ENCODE measurements at regions not wholly inside any gene's neighbourhood (a gene's known extent, or its start where the extent isn't known, plus 50 kb on each side); places are given as distances from the start of the nearest gene placed in this dataset.

DNA sequence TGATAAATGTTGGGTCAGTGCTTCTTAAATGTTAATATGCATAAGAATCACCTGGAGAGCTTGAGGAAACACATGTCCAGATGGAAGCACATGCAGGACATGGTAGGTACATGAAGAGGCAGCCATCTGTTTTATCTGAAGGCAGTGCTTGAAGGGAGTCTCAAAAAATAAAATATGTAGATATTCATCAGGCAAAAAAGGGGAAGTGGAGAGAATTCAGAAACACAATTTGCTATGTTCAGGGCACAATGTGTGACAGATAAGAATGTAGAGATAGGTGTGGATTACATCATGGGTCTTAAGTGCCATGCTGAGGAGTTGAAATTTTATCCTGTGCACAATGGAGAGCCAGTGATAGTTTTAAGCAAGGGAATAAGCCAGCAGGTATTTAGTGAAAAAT lies 59.6 kb upstream of the CASK start:
- BruUV-seq (replicated peaks), result no TSS peak
- Histone ChIP-seq H3K27ac (ENCODE audit: low read depth, low read length) (no peak overlapping the region), H3K79me2 (ENCODE audit: insufficient read depth, low read length) (no peaks in the 10 kb centered on the region), H3K4me2 (ENCODE audit: low read length) (no peak overlapping the region), H4K20me1 (ENCODE audit: insufficient read depth) (no peaks in the 10 kb centered on the region), H3K4me1 (ENCODE audit: control insufficient read depth in 1 of 2, insufficient read depth in 2 of 2, low read length in 2 of 2) (peaks cover 11 to 18% of the 10 kb centered on the region in 2 experiments; a peak in 3 of 4 replicates), H3K36me3 (ENCODE audit: control insufficient read depth in 1 of 2, insufficient read depth in 2 of 2, low read length in 2 of 2) (no peaks in the 10 kb centered on the region), H3K9me2 (ENCODE audit: insufficient read depth) (no peaks in the 10 kb centered on the region), H3K4me3 (replicated peaks in 1 of 2; ENCODE audit: low read depth in 1 of 2, low read length in 2 of 2) (no peak overlapping the region), H3K9ac (ENCODE audit: low read length) (no peak overlapping the region), H2AFZ (ENCODE audit: low read depth, low read length, poor library complexity, severe bottlenecking) (no peak overlapping the region), H3K27me3 (ENCODE audit: insufficient read depth, low read length) (no peaks in the 10 kb centered on the region), H3K9me3 (ENCODE audit: control insufficient read depth in 1 of 2, insufficient read depth in 1 of 2, low read depth in 1 of 2, low read length in 2 of 2) (no peaks in the 10 kb centered on the region)
- TF ChIP-seq ZFX (IDR thresholded peaks at IDR 0.05) (no peak), CBX3 (IDR thresholded peaks at IDR 0.05; ENCODE audit: low read depth) (no peak), EZH2phosphoT487 (IDR thresholded peaks at IDR 0.05; ENCODE audit: borderline replicate concordance) (no peak), MAX (IDR thresholded peaks at IDR 0.05) (no peak), RAD21 (IDR thresholded peaks at IDR 0.05; ENCODE audit: low read depth) (no peak), SP1 (IDR thresholded peaks at IDR 0.05; ENCODE audit: low read depth) (no peak), CEBPB (IDR thresholded peaks at IDR 0.05; ENCODE audit: low read depth) (no peak), SIN3A (IDR thresholded peaks at IDR 0.05; ENCODE audit: low read depth) (no peak), ZNF274 (IDR thresholded peaks at IDR 0.05; ENCODE audit: low read depth, low read length) (no peak), YY1 (IDR thresholded peaks at IDR 0.05; ENCODE audit: extremely low read depth, insufficient replicate concordance, low read depth, low read length) (no peak), EZH2 (IDR thresholded peaks at IDR 0.05) (no peak), POLR2AphosphoS5 (IDR thresholded peaks at IDR 0.05; ENCODE audit: low read depth, low read length) (no peak)
- TF ChIP-seq, protein P1, sequence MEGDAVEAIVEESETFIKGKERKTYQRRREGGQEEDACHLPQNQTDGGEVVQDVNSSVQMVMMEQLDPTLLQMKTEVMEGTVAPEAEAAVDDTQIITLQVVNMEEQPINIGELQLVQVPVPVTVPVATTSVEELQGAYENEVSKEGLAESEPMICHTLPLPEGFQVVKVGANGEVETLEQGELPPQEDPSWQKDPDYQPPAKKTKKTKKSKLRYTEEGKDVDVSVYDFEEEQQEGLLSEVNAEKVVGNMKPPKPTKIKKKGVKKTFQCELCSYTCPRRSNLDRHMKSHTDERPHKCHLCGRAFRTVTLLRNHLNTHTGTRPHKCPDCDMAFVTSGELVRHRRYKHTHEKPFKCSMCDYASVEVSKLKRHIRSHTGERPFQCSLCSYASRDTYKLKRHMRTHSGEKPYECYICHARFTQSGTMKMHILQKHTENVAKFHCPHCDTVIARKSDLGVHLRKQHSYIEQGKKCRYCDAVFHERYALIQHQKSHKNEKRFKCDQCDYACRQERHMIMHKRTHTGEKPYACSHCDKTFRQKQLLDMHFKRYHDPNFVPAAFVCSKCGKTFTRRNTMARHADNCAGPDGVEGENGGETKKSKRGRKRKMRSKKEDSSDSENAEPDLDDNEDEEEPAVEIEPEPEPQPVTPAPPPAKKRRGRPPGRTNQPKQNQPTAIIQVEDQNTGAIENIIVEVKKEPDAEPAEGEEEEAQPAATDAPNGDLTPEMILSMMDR (IDR thresholded peaks at IDR 0.05 in 2 of 3, conservative IDR thresholded peaks at IDR 0.05 in 1 of 3; ENCODE audit: borderline replicate concordance in 1 of 3, insufficient read depth in 1 of 3, low read depth in 2 of 3, low read length in 2 of 3), result no peak
- TF ChIP-seq, protein P2, sequence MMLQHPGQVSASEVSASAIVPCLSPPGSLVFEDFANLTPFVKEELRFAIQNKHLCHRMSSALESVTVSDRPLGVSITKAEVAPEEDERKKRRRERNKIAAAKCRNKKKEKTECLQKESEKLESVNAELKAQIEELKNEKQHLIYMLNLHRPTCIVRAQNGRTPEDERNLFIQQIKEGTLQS (IDR thresholded peaks at IDR 0.05), result no peak
- intact Hi-C loops (cut with micrococcal nuclease), result no loop called here
- ATAC-seq (no peak), DNase-seq (ENCODE audit: low read depth, low spot score) (no peak)
- CTCF ChIA-PET, result no interaction called here
- POLR2A ChIA-PET, result no interaction called here
- RAD21 ChIA-PET (ENCODE audit: low non-redundant PET in 1 of 2, low total read pairs in 2 of 2, uncharacterized antibody in 2 of 2, unreplicated experiment in 2 of 2), result no interaction called here

Measured in HCT116 (cell line).